Psoas muscle (tissue), 7 donors: ENCODE measurements at regions not wholly inside any gene's neighbourhood (a gene's known extent, or its start where the extent isn't known, plus 50 kb on each side); places are given as distances from the start of the nearest gene placed in this dataset.

Source experiments
- ATAC-seq, 4 donors: fragments of 200-7000 bp; cut with Tn5 transposase; one replicate each; pipeline ENCODE4 v1.9.1; 2020; ENCODE audit warnings: moderate library complexity in 3 of 4, mild to moderate bottlenecking in 2 of 4
- DNase-seq, 2 donors: peaks; one replicate each; pipeline ENCODE4 v3.0.0-alpha.2; 2020
- H3K27ac ChIP-seq: fragments of 200-600 bp; one replicate; pipeline ENCODE4 v1.8.0; 2022
- H3K27me3 ChIP-seq, 3 donors: fragments of 200-600 bp in 1 of 3; one replicate each; pipeline versions ENCODE4 v1.6.1 to v1.8.0; 2013 to 2022; ENCODE audit warnings: low read length in 2 of 3, mild to moderate bottlenecking in 2 of 3, moderate library complexity in 1 of 3; ENCODE audit not compliant: insufficient read depth in 3 of 3
- H3K36me3 ChIP-seq, 2 donors: fragments of 200-600 bp in 1 of 2; one replicate each; pipeline versions ENCODE4 v1.6.1 to v1.8.0; 2013 to 2022; ENCODE audit warnings: low read depth in 1 of 2, mild to moderate bottlenecking in 1 of 2, moderate library complexity in 1 of 2; ENCODE audit not compliant: insufficient read depth in 1 of 2
- H3K4me1 ChIP-seq: fragments of 200-600 bp; one replicate; pipeline ENCODE4 v1.8.0; 2022
- H3K4me3 ChIP-seq: fragments of 200-600 bp; one replicate; pipeline ENCODE4 v1.8.0; 2022; ENCODE audit warnings: mild to moderate bottlenecking
- H3K9me3 ChIP-seq: fragments of 200-600 bp; one replicate; pipeline ENCODE4 v1.8.0; 2022
- WGBS, 3 donors: extraction: QIAGEN DNeasy Blood & Tissue Kit; methylation state at CpG; one replicate each; pipeline versions ENCODE4 v1.1.6 to v1.1.7; 2013; 5-methylcytosine and 5-hydroxymethylcytosine counted together
- intact Hi-C, 2 donors: fragments of 100-400 bp; cut with DNase I; formaldehyde crosslinking; loops; one replicate each; pipeline versions ENCODE4 v1.11.0 to v1.14.2; 2022
- TF ChIP-seq, protein P1 (sequence below): fragments of 200-600 bp; IDR thresholded peaks from one replicate; pipeline ENCODE4 v1.8.0; 2022; ENCODE audit warnings: antibody characterized with exemption
- donor health status: healthy with polysubstance abuse.
- donor health status: DM: no; HTN: no; CAD: no; lungs with moderate emphysema.
- donor health status: Bipolar disorder and iron deficiency.
- donor health status: healthy.
- donor health status: DM: yes; HTN: yes; CAD: no.
- donor health status: DM: no; HTN: no; CAD: no.
- donor health status: DM: yes; HTN: yes; CAD: no.

DNA sequence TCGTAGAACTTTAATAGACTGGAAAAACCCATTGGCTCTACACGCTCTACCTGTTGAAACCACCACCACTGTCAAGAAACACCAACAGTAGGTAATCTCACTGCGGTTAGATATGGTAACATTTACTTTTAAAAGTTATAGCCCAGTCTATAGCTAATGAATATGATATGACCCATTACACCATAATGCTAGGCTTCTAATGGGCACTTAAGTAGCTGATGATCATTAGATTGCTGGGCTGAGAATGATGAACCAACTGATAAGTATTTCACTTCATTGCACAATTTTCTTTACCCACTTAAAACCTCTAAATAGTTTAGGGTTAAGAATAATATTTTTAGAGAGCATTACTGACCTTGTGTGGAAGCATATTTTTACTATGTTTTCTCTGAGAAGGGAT, 788.9 kb upstream of the CA10 start:
- TF ChIP-seq, protein P1, sequence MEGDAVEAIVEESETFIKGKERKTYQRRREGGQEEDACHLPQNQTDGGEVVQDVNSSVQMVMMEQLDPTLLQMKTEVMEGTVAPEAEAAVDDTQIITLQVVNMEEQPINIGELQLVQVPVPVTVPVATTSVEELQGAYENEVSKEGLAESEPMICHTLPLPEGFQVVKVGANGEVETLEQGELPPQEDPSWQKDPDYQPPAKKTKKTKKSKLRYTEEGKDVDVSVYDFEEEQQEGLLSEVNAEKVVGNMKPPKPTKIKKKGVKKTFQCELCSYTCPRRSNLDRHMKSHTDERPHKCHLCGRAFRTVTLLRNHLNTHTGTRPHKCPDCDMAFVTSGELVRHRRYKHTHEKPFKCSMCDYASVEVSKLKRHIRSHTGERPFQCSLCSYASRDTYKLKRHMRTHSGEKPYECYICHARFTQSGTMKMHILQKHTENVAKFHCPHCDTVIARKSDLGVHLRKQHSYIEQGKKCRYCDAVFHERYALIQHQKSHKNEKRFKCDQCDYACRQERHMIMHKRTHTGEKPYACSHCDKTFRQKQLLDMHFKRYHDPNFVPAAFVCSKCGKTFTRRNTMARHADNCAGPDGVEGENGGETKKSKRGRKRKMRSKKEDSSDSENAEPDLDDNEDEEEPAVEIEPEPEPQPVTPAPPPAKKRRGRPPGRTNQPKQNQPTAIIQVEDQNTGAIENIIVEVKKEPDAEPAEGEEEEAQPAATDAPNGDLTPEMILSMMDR: no peak
- Histone ChIP-seq H3K27me3 (no peaks in the 10 kb centered on the region), H3K4me1 (no peaks in the 10 kb centered on the region), H3K4me3 (no peak overlapping the region), H3K27ac (no peak overlapping the region), H3K9me3 (no peaks in the 10 kb centered on the region), H3K36me3 (no peaks in the 10 kb centered on the region)
- intact Hi-C loops: no loop called here
- DNase-seq: no peak
- no peak for ATAC-seq
- 63 to 66% (median 65%) methylated on average over 3 of the region's 3 CpGs for WGBS, 3 donors

DNA sequence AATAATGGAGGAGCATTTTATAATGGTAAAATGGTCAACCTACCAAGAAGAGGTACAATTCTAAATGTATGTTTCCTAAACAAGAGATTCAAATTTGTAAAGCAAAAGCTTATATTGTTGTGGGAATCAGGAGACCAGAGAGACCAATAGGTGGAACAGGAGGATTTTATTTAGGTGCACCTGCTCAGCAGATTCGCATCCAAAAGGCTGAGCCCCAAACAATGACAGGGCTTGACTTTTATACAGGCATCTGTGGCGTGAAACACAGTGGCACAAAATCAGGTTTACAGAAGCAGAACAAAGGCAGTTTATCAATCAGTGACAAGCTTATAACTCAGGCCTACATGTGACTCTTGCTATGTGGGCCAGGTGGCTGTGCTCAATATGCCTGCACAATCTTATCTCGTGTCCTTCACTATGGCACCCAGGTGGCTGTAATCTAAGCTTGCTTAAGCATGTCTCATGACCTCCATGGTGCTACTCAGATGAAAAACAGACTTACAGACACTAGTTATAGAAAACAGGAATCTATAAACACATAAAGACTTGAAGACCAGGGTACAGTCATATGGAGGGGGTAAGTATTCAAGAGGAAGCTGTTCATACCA, 780.2 kb upstream of the CA10 start:
- ATAC-seq: no peak
- no peaks in the 10 kb centered on the region for H3K27me3 ChIP-seq
- H3K4me3 ChIP-seq: no peak overlapping the region
- H3K27ac ChIP-seq: no peak overlapping the region
- H3K9me3 ChIP-seq: peaks cover 5% of the 10 kb centered on the region
- no peak for DNase-seq
- intact Hi-C loops: no loop called here
- H3K4me1 ChIP-seq: no peaks in the 10 kb centered on the region
- no peaks in the 10 kb centered on the region for H3K36me3 ChIP-seq
- TF ChIP-seq, protein P1: no peak
- WGBS, 3 donors: 74 to 80% (median 79%) methylated on average over 3 of the region's 3 CpGs

DNA sequence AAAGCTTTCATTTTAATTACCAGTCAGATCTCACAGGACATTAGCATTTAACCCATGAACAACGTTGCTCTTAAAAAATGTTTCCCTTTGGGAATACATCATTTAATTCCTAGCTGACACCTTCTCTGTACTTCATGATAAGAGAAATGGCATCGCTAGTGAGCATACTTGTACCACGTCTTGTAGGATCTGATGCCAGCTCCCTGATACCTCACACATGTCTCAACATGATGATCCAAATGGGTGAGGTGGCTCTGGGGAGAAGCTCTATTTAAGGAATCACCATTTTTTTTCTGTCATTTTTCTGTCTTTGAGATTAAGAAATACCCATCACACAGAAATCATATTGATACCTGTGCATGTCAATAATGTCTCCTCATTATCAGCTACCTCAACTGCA, 772.1 kb upstream of the CA10 start:
- H3K9me3 ChIP-seq: no peaks in the 10 kb centered on the region
- WGBS, 3 donors: 39 to 72% (median 43%) methylated on average over 3 of the region's 3 CpGs
- TF ChIP-seq, protein P1: no peak
- intact Hi-C loops: loop anchor here in 1 of 2 donors (5.0 kb wide), 1 partner anchor 1498 kb away; no protein-coding TSS in a partner anchor
- H3K27me3 ChIP-seq: no peaks in the 10 kb centered on the region
- no peak overlapping the region for H3K27ac ChIP-seq
- ATAC-seq: peak in 3 of 4 donors; percentile 40 to 51 (median 50)
- H3K36me3 ChIP-seq: no peaks in the 10 kb centered on the region
- no peaks in the 10 kb centered on the region for H3K4me1 ChIP-seq
- no peak for DNase-seq
- H3K4me3 ChIP-seq: peak overlapping the region; percentile 16

DNA sequence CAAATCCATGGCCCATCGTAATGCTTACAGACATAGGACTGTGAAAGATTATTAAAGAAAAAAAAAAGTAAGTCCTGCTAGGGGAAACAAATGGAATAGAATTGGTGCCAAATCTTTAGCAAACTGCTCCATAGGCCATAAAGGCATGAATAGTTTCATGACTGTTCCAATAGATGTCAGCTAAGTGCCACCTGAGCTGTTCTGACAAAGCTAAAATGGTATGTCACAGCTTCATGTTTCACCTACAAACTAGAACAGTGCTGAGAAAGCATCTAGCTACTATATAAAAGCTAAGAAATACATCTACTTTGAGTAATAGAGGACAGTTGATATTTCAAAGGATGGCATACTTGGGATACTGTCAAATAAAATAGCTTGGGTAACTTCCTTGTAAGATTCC, 771.6 kb upstream of the CA10 start:
- Histone ChIP-seq H3K27me3 (no peaks in the 10 kb centered on the region), H3K4me3 (peak overlapping the region; percentile 16), H3K9me3 (no peaks in the 10 kb centered on the region), H3K36me3 (no peaks in the 10 kb centered on the region), H3K4me1 (no peaks in the 10 kb centered on the region), H3K27ac (no peak overlapping the region)
- DNase-seq (no peak), ATAC-seq (peak in 3 of 4 donors; percentile 57 to 88 (median 85))
- TF ChIP-seq, protein P1: no peak
- intact Hi-C loops: loop anchor here in 1 of 2 donors (5.0 kb wide), 1 partner anchor 1498 kb away; no protein-coding TSS in a partner anchor
- WGBS, 3 donors: 91 to 92% (median 92%) methylated on average over 1 of the region's 1 CpG

DNA sequence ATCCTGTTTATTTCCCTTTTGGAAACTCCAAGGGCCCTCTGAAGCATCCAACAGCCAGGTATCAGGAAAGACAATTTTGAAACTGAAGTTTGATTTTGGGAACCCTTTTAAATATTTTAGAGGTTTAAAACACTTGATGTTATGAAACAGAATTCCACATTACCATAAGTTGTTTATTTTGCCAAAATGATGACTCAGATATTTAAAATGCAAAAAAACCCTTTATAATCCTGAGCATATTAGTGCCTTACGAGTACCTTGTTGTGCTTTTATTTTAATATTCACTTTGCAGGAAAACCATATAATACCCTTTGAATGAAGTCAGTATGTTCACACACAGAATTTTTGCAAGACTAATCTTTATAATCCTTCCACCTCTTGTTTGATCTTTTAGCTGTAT, 765.1 kb upstream of the CA10 start:
- TF ChIP-seq, protein P1: no peak
- Histone ChIP-seq H3K9me3 (no peaks in the 10 kb centered on the region), H3K36me3 (no peaks in the 10 kb centered on the region), H3K27ac (no peak overlapping the region), H3K27me3 (peaks cover 0 to 1% (median 0%) of the 10 kb centered on the region in 3 donors), H3K4me1 (no peaks in the 10 kb centered on the region), H3K4me3 (no peak overlapping the region)
- intact Hi-C loops: no loop called here
- no peak for DNase-seq
- no peak for ATAC-seq
- WGBS, 3 donors: 74 to 84% (median 83%) methylated on average over 1 of the region's 1 CpG
